ENCODE measurements at regions not wholly inside any gene's neighbourhood (a gene's known extent, or its start where the extent isn't known, plus 50 kb on each side); places are given as distances from the start of the nearest gene placed in this dataset.

GRCh38 chr6:140320081-140321080 is 945.9 kb upstream of the CITED2 start:
- H3K27ac Mint-ChIP-seq = no peak overlapping the region
- POLR2A ChIA-PET = interaction anchor here (0.7 kb wide), 1 partner anchor 1156 kb away, joined by 4 read pairs; no protein-coding TSS in a partner anchor
- H3K36me3 Mint-ChIP-seq = no peaks in the 10 kb centered on the region
- ATAC-seq (ENCODE audit: low read depth) (no peak), DNase-seq (no peak)
- no peaks in the 10 kb centered on the region for H3K9me3 Mint-ChIP-seq
- H3K4me1 Mint-ChIP-seq = no peaks in the 10 kb centered on the region
- no peak overlapping the region for H3K4me3 Mint-ChIP-seq
- H3K27me3 Mint-ChIP-seq = peaks cover 7% of the 10 kb centered on the region

- H3K9me3 Mint-ChIP-seq = no peaks in the 10 kb centered on the region
- POLR2A ChIA-PET = no interaction called here
- peaks cover 7% of the 10 kb centered on the region for H3K27me3 Mint-ChIP-seq
- no peak for DNase-seq
- no peaks in the 10 kb centered on the region for H3K36me3 Mint-ChIP-seq
- no peak overlapping the region for H3K27ac Mint-ChIP-seq
- no peak overlapping the region for H3K4me3 Mint-ChIP-seq
- no peaks in the 10 kb centered on the region for H3K4me1 Mint-ChIP-seq
- no peak for ATAC-seq (ENCODE audit: low read depth)
Measured at GRCh38 chr6:140319209-140319608, 944.8 kb upstream of the CITED2 start.

- ATAC-seq (ENCODE audit: low read depth) (no peak), DNase-seq (no peak)
- H3K27me3 Mint-ChIP-seq = peaks cover 7% of the 10 kb centered on the region
- no peak overlapping the region for H3K4me3 Mint-ChIP-seq
- no peaks in the 10 kb centered on the region for H3K36me3 Mint-ChIP-seq
- no peak overlapping the region for H3K27ac Mint-ChIP-seq
- H3K4me1 Mint-ChIP-seq = no peaks in the 10 kb centered on the region
- POLR2A ChIA-PET = no interaction called here
- H3K9me3 Mint-ChIP-seq = no peaks in the 10 kb centered on the region
Measured at GRCh38 chr6:140318408-140318807, 944.0 kb upstream of the CITED2 start.

- H3K27ac Mint-ChIP-seq = no peak overlapping the region
- POLR2A ChIA-PET = no interaction called here
- no peaks in the 10 kb centered on the region for H3K36me3 Mint-ChIP-seq
- H3K4me1 Mint-ChIP-seq = no peaks in the 10 kb centered on the region
- peaks cover 5% of the 10 kb centered on the region for H3K27me3 Mint-ChIP-seq
- no peak overlapping the region for H3K4me3 Mint-ChIP-seq
- ATAC-seq (ENCODE audit: low read depth) (no peak), DNase-seq (no peak)
- H3K9me3 Mint-ChIP-seq = no peaks in the 10 kb centered on the region
Measured at GRCh38 chr6:140317950-140318349, 943.5 kb upstream of the CITED2 start.

GRCh38 chr6:140316966-140317365 is 942.5 kb upstream of the CITED2 start:
- DNase-seq (no peak), ATAC-seq (ENCODE audit: low read depth) (no peak)
- POLR2A ChIA-PET = no interaction called here
- Mint-ChIP-seq H3K4me1 (no peaks in the 10 kb centered on the region), H3K36me3 (no peaks in the 10 kb centered on the region), H3K9me3 (no peaks in the 10 kb centered on the region), H3K27ac (no peak overlapping the region), H3K27me3 (peaks cover under 1% of the 10 kb centered on the region), H3K4me3 (no peak overlapping the region)

GRCh38 chr6:140314682-140315081 is 940.2 kb upstream of the CITED2 start:
- no peak overlapping the region for H3K27ac Mint-ChIP-seq
- H3K36me3 Mint-ChIP-seq = no peaks in the 10 kb centered on the region
- H3K4me3 Mint-ChIP-seq = no peak overlapping the region
- H3K27me3 Mint-ChIP-seq = no peaks in the 10 kb centered on the region
- ATAC-seq (ENCODE audit: low read depth) = no peak
- H3K4me1 Mint-ChIP-seq = no peaks in the 10 kb centered on the region
- POLR2A ChIA-PET = no interaction called here
- no peak for DNase-seq
- H3K9me3 Mint-ChIP-seq = no peaks in the 10 kb centered on the region

GRCh38 chr6:140311146-140311545 is 936.7 kb upstream of the CITED2 start:
- Mint-ChIP-seq H3K9me3 (no peaks in the 10 kb centered on the region), H3K36me3 (no peaks in the 10 kb centered on the region), H3K27ac (no peak overlapping the region), H3K4me3 (no peak overlapping the region), H3K4me1 (no peaks in the 10 kb centered on the region), H3K27me3 (no peaks in the 10 kb centered on the region)
- DNase-seq (no peak), ATAC-seq (ENCODE audit: low read depth) (no peak)
- POLR2A ChIA-PET = no interaction called here

GRCh38 chr6:140303218-140303949 is 928.9 kb upstream of the CITED2 start:
- Mint-ChIP-seq H3K36me3 (no peaks in the 10 kb centered on the region), H3K9me3 (no peaks in the 10 kb centered on the region), H3K4me3 (no peak overlapping the region), H3K27me3 (no peaks in the 10 kb centered on the region), H3K27ac (no peak overlapping the region), H3K4me1 (no peaks in the 10 kb centered on the region)
- DNase-seq = no peak
- POLR2A ChIA-PET = no interaction called here
- no peak for ATAC-seq (ENCODE audit: low read depth)

- no peaks in the 10 kb centered on the region for H3K4me1 Mint-ChIP-seq
- DNase-seq (no peak), ATAC-seq (ENCODE audit: low read depth) (no peak)
- no peaks in the 10 kb centered on the region for H3K9me3 Mint-ChIP-seq
- POLR2A ChIA-PET = no interaction called here
- no peak overlapping the region for H3K27ac Mint-ChIP-seq
- H3K27me3 Mint-ChIP-seq = no peaks in the 10 kb centered on the region
- no peak overlapping the region for H3K4me3 Mint-ChIP-seq
- H3K36me3 Mint-ChIP-seq = no peaks in the 10 kb centered on the region
Measured at GRCh38 chr6:140300331-140300730, 925.9 kb upstream of the CITED2 start.

- no peak overlapping the region for H3K4me3 Mint-ChIP-seq
- ATAC-seq (ENCODE audit: low read depth) (no peak), DNase-seq (no peak)
- H3K27ac Mint-ChIP-seq = no peak overlapping the region
- H3K9me3 Mint-ChIP-seq = peaks cover 3% of the 10 kb centered on the region
- H3K27me3 Mint-ChIP-seq = no peaks in the 10 kb centered on the region
- no peaks in the 10 kb centered on the region for H3K4me1 Mint-ChIP-seq
- POLR2A ChIA-PET = no interaction called here
- no peaks in the 10 kb centered on the region for H3K36me3 Mint-ChIP-seq
Measured at GRCh38 chr6:140289186-140289585, 914.7 kb upstream of the CITED2 start.

GRCh38 chr6:140285998-140286690 is 911.7 kb upstream of the CITED2 start:
- no peak for DNase-seq
- no peak for ATAC-seq (ENCODE audit: low read depth)
- no peaks in the 10 kb centered on the region for H3K36me3 Mint-ChIP-seq
- H3K4me1 Mint-ChIP-seq = no peaks in the 10 kb centered on the region
- H3K27me3 Mint-ChIP-seq = no peaks in the 10 kb centered on the region
- POLR2A ChIA-PET = no interaction called here
- H3K4me3 Mint-ChIP-seq = no peak overlapping the region
- H3K9me3 Mint-ChIP-seq = peaks cover 3% of the 10 kb centered on the region
- H3K27ac Mint-ChIP-seq = no peak overlapping the region

- Mint-ChIP-seq H3K4me3 (no peak overlapping the region), H3K4me1 (no peaks in the 10 kb centered on the region), H3K27ac (no peak overlapping the region), H3K9me3 (peaks cover 3% of the 10 kb centered on the region), H3K27me3 (no peaks in the 10 kb centered on the region), H3K36me3 (no peaks in the 10 kb centered on the region)
- ATAC-seq (ENCODE audit: low read depth) = no peak
- POLR2A ChIA-PET = no interaction called here
- no peak for DNase-seq
Measured at GRCh38 chr6:140285471-140285870, 911.0 kb upstream of the CITED2 start.

- Mint-ChIP-seq H3K9me3 (peaks cover 3% of the 10 kb centered on the region), H3K36me3 (no peaks in the 10 kb centered on the region), H3K4me3 (no peak overlapping the region), H3K27ac (no peak overlapping the region), H3K27me3 (no peaks in the 10 kb centered on the region), H3K4me1 (no peaks in the 10 kb centered on the region)
- DNase-seq (no peak), ATAC-seq (ENCODE audit: low read depth) (no peak)
- POLR2A ChIA-PET = no interaction called here
Measured at GRCh38 chr6:140284871-140285270, 910.4 kb upstream of the CITED2 start.

Data from activated naive CD8-positive, alpha-beta T cell treated with anti-CD3 and anti-CD28 coated beads, Interleukin-2, amount 10 ng/mL, durations not matched to agents 7 days and 5 days (primary cell).